HPDE6-E6E7 (cell line): ENCODE measurements at regions not wholly inside any gene's neighbourhood (a gene's known extent, or its start where the extent isn't known, plus 50 kb on each side); places are given as distances from the start of the nearest gene placed in this dataset.
"Not testable (repeated sequence)": the region's sequence is repeated elsewhere in the genome, so short reads cannot be mapped to it uniquely, and the experiment has no call there.

Experiments
- DNase-seq: peaks from one replicate; pipeline ENCODE4 v3.0.0; 2011; ENCODE audit warnings: missing footprints; ENCODE audit errors: extremely low spot score

- DNase-seq, result no peak
Measured at GRCh38 chr18:76046221-76046620, 448.8 kb downstream of the ZNF516 start.

DNA sequence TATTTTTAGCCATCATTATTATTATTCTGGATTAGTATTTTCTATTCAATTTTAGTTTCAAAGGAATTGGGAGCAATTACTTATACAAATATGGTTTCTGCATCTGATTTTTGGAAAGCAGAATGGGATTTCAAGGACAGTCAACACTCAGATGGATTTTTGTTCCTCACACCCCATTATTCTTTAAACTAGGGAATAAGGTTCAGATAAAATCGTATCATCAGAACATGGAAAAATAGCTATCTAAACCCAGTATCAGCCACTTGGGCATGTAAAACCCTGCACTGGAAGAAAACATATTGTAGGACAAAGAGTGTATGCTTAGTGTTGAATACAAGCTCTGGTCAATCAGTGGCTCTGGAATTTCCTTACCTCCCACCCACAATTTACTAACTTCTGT is 452.5 kb downstream of the ZNF516 start:
- DNase-seq, result no peak

DNA sequence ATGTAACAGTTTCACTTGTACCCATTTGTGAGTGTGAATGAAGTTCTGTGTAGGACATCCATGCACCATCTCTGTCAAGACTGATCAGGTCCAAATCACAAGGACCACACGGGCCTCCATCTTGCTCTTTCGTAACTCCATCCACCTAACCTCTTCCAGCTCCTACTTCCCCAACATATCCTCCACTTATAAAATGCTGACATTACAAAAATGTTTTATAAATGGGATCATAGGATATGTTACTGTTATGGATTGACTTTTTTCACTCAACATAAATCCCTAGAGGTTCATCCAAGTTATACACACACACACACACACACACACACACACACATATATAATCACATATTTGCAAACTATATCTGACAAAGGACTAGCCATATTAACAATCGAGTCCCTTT is 476.8 kb downstream of the ZNF516 start:
- DNase-seq, result no peak

- DNase-seq, result no peak
Measured at GRCh38 chr18:76013057-76013456, 482.0 kb downstream of the ZNF516 start.

- DNase-seq, result no peak
Measured at GRCh38 chr18:76005632-76006208, 489.3 kb downstream of the ZNF516 start.

DNA sequence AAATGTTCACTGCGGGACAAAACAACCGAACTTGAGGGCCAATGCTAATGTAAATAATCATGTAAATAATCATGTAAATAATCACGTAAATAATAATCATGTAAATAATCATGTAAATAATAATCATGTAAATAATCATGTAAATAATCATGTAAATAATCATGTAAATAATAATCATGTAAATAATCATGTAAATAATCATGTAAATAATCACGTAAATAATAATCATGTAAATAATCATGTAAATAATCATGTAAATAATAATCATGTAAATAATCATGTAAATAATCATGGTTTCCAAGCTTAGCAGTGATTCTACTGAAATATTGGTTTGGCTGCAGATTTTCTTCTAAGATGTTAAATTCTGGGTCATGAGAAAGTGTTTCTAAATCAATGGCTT is 507.1 kb downstream of the ZNF516 start:
- DNase-seq, result not testable (repeated sequence)

GRCh38 chr18:75984853-75985252 is 510.2 kb downstream of the ZNF516 start:
- DNase-seq, result no peak

- DNase-seq, result no peak
Measured at GRCh38 chr18:75981102-75981501, 513.9 kb downstream of the ZNF516 start.

DNA sequence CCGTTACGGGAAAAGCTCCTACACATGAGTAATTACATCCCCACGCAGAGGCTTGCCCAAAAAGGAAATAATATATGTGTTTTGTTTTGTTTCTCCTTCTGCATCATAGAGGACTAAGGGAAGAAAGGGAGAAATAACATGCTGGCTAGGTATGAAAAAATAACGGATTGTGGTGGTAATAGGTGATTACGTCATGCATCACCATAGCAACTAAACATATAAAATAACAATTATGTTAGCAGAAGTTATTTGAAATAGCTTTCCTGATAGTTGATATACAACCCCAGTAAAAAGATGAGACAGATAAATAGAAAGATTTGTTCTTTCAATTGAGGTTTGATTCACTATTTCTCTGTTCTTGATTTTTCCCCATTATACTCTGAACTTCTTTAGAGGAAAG is 518.0 kb downstream of the ZNF516 start:
- DNase-seq, result no peak

DNA sequence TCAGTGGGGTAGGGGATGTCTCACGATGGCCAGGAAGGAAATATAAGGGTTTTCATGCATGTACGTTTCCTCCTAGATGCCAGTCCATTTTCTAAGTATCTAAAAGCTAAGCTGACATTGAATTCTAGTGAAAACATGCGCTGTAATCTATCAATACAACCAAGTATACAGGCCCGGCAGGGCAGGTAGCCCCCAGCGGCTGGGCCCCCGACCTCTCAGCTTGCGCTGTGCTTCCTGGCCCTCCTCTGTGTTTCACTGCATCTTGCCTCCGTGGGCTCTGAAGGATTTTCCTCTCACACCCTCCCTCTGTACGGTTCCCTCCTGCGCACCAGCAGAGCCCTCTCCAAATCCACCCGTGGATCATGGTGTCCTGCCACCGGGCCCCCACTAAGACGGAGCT is 524.8 kb downstream of the ZNF516 start:
- DNase-seq, result no peak

GRCh38 chr18:75966431-75966830 is 528.6 kb downstream of the ZNF516 start:
- no peak for DNase-seq

DNA sequence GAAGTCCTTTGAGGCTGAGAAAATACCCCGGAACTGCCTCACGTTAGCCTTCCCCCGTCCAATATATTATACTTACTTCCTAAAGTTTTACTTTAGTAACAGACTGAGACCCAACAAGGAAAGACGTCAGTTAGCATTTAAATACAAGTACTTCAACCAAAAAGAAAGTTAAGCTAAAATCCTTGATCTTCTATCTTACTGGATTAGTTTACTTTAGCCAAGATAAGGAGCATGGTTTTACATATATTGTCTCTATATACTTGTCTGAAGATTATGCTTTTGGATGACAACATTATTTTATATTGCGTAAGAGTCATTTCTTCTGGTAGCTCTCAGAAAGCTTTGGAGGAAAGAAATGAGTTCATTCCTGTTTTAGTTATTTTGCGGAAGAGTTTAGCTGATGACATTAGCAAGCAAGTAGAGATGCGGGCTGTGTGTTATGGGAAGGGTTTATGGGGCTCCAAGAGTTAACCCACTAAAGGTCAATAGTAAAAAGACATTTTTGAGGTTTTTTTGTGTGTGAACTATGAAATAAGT is 532.9 kb downstream of the ZNF516 start:
- no peak for DNase-seq

DNA sequence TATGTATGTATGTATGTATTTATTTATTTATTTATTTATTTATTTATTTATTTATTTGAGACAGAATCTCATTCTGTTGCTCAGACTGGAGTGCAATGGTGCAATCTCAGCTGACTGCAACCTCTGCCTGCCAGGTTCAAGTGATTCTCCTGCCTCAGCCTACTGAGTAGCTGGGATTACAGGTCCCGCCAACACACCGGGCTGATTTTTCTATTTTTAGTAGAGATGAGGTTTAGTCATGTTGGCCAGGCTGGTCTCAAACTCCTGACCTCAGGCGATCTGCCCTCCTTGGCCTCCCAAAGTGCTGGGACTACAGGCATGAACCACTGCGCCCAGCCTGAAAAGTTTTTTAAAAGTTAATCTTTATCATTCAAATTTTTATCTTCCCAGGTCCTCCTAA is 532.9 kb upstream of the SMIM21 start:
- not testable (repeated sequence) for DNase-seq

DNA sequence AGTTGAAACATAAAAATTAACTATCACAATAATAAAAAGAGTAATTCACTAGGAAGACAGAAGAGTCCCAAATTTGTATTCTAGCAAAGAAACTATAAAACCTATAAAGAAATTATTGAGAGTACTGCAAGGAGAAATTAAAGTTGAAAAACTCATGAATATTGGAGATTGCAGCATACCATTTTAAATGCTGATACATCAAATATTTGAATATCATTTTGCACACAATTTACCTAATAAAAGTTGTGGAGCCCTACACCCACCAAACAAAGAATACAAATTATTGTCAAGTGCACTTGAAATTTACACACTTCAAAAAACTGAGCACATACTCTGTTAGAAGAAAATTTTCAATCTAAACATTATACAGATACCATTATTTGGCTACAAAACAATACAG is 531.6 kb upstream of the SMIM21 start:
- DNase-seq, result no peak

- no peak for DNase-seq
Measured at GRCh38 chr18:75958683-75959082, 531.2 kb upstream of the SMIM21 start.

DNA sequence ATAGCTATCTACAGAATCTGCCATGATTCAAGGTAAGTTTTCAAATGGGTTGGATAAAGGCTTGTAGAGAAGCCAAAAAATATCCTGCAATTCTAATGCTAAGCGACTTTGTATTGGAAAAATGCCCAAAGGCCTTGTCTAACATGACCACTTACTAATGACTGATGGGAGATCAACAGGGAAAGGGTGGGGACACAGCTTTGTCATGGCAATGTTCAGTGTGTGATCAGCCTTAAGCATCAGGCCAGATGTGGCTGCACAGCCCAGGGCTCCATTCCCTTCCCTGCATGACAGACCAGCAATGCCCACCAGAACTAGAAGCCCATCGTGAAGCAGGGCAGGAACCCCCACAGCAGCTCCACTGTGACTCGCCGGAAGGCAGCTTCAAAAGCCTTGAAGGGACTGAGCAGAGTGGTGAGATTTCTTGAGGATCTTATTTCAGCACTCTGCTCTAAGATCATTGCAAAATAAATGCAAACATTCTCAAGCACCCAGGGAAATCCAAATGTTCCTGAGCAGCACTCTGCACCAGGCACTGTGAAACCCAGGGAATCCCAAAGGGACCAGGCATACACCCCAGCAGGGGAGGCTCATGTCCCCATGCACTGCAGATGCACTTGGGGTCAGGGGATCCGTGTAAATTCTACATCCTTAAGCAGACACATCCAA is 517.9 kb upstream of the SMIM21 start:
- no peak for DNase-seq

DNA sequence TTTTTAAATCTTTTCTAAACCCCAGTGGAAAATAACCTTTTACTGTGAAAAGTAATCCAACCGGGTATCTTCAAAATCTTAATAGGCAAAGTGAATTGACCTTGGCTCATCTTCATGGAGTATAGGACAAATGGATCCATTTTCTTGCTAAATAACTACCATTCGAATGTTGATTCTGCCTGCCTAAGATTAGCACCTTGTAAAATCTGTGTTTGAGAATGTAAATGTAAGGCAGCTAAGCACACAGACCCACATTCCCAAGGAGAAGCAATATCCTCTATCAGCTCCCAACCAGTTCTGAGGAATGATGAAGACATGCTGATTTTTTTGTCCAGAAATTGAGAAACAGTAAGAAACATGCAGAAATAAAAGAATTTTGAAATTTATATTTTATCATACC is 509.8 kb upstream of the SMIM21 start:
- DNase-seq, result no peak

DNA sequence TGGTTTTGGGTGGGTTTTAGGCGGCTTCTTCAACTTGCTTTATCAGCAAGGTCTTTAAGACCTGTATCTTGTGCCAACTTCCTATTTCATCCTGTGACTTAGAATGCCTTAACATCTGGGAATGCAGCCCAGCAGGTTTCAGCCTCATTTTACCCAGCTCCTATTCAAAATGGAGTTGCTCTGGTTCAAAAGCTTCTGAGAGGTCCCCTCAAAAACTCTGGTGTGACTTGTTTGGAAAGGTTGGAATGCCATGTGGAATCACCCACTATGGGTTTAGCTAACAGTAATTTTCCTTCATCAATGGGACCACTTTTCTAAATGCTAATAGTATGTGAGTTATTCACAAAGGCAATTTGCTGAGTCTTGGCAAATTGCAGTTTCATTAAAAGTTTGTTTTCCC is 509.4 kb upstream of the SMIM21 start:
- DNase-seq, result no peak

GRCh38 chr18:75931079-75931478 is 503.6 kb upstream of the SMIM21 start:
- no peak for DNase-seq

DNA sequence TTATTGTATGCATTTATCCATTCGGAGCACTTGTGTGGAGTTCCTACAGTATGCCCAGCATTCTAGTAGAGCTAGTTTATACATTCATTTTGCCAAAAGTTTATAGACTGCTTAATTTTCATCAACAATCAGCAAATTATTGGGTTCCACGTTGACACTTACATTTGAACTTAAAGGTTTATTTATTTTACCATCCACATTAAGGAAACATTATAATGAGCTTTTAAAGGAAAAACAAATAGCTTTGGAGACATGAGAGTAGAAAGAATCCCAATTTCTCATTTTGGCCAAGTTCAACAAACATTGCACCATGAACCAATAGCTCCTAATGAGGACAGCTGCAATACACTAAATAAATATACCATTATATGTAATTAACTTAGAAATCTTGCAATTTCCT is 501.2 kb upstream of the SMIM21 start:
- no peak for DNase-seq

DNA sequence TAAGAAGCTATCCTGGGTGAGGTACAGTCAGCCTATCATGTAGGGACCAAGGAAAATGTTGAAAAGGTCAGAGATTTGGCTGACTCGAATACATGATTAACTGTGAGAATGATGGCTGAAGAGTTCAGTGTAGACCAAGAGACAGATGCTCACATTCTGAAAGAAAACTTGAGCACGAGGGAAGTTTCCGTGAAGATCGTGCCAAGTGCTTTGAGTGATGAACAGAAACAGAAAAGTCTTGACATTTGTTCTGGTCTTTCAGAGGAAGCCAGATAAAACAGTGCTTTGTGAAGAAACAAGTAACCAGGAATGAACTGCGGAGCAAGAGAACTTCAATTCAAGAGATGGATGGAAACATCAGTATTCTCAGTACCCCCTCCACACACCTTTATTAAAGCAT is 500.3 kb upstream of the SMIM21 start:
- no peak for DNase-seq

DNA sequence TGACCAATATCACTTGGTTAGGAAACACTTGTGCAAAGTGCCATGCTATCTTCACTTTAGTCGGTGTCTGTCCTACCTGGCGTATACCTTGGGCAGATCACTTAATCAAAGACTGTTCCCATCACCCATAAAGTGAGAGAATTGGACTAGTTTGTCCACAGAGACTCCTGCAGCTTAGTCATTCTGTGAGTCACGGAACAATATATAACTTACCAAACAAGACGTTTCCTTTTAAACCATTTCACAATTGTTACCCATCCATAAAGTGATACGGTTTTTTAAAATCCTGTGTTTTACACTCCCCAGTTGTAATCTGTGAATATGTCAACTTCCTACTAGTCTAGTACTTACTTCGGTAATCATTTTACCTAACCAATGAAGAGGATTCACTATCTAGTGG is 499.3 kb upstream of the SMIM21 start:
- DNase-seq, result no peak

DNA sequence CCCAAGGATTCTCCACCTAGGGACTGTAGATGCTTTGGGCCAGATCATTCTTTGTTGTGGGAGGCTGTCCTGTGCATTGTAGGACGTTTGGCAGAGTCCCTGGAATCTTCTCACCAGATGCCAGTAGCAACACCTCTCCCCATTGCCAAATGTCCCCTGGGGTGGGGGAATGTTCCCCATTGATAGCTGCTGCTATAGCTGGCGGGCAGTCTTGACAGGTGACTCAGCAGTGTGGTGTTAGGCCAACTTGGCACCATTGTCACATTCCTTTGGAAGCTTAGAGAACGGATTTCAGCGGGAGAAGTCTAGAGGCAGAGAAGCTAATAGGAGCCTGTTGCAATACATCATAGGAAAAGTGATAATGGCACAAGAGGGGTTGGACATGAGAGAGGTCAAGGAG is 495.7 kb upstream of the SMIM21 start:
- no peak for DNase-seq

- DNase-seq, result no peak
Measured at GRCh38 chr18:75916624-75916982, 489.1 kb upstream of the SMIM21 start.
